Ovary (tissue), 7 donors: ENCODE measurements at regions not wholly inside any gene's neighbourhood (a gene's known extent, or its start where the extent isn't known, plus 50 kb on each side); places are given as distances from the start of the nearest gene placed in this dataset.

Experiments
- DNase-seq, 5 donors: peaks; one replicate each; pipeline ENCODE4 v3.0.0-alpha.2; 2019 to 2020
- H3K27ac ChIP-seq, 2 donors: fragments of 200-600 bp; one replicate each; pipeline versions ENCODE4 v1.5.1 to v1.8.0; 2019 to 2022
- H3K27me3 ChIP-seq: fragments of 200-600 bp; one replicate; pipeline ENCODE4 v1.8.0; 2022
- H3K36me3 ChIP-seq: fragments of 200-600 bp; sonication (generic); one replicate; pipeline ENCODE4 v1.5.1; 2019
- H3K4me1 ChIP-seq: one replicate; pipeline ENCODE4 v1.8.1; 2013; ENCODE audit warnings: mild to moderate bottlenecking, moderate library complexity; ENCODE audit not compliant: insufficient read depth
- H3K4me3 ChIP-seq: fragments of 200-600 bp; sonication (generic); one replicate; pipeline ENCODE4 v1.5.1; 2017
- H3K9me3 ChIP-seq, 2 donors: fragments of 200-600 bp in 1 of 2; sonication (generic) in 1 of 2; one replicate each; pipeline versions ENCODE4 v1.5.1 to v1.8.1; 2013 to 2019; ENCODE audit warnings: mild to moderate bottlenecking in 1 of 2, moderate library complexity in 1 of 2
- EP300 ChIP-seq: sonication (generic); formaldehyde crosslinking; IDR thresholded peaks from one replicate; pipeline ENCODE4 v1.6.1; 2017; ENCODE audit warnings: antibody characterized with exemption
- POLR2A ChIP-seq: fragments of 450-650 bp; IDR thresholded peaks from one replicate; pipeline ENCODE4 v1.6.1; 2017; ENCODE audit warnings: antibody characterized with exemption, mild to moderate bottlenecking, moderate library complexity
- WGBS, 3 donors: extraction: QIAGEN DNeasy Blood & Tissue Kit in 1 of 3; methylation state at CpG; one replicate each; pipeline versions ENCODE4 v1.1.5 to v1.1.7; 2013 to 2017; 5-methylcytosine and 5-hydroxymethylcytosine counted together
- intact Hi-C, 4 donors: fragments of 100-400 bp; cut with DNase I; formaldehyde crosslinking; loops; one replicate each; pipeline versions ENCODE4 v1.11.0 to v1.15.1; 2022 to 2023
- TF ChIP-seq, protein P1 (sequence below), 3 donors: fragments of 450-650 bp in 2 of 3; fragments of 200-600 bp in 1 of 3; IDR thresholded peaks; one replicate each; pipeline versions ENCODE4 v1.5.1 to v1.8.0; 2016 to 2022; ENCODE audit warnings: antibody characterized with exemption in 3 of 3, mild to moderate bottlenecking in 1 of 3
- donor health status: DM: no; HTN: no; CAD: no; lungs with moderate emphysema.
- donor health status: DM: no; HTN: no; CAD: no.
- donor health status: Bipolar disorder and iron deficiency.
- donor health status: DM: no; HTN: no; CAD: no.
- donor health status: DM: yes; HTN: yes; CAD: no.

DNA sequence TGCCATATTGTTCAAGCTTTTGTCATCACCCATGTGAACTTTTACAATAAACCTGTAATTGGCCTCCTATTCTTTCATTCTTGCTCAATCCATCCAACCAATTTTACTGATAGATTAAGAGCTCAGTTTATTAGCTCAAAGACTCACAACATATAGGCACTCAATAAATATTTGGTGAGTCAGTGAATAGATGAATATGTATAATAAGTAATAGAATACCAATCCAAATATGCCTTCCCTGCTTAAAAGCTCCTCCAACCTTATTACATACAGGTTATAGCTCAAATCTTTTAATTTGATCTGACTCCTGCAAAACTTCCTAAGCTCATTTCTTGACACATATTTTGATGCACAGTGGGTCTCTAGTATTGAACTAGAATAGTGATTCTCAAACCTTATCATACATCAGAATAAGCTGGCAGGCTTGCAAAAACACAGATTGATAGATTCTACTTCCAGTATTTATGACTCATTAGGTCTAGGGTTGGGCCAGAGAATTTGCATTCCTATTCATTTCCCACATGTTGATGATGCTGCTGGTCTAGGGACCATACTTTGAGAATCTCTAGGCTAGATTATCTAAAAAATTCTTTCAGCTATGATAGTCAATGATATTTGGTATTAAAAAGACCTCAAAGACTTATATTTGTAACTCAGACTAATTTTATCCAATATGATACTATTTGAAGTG lies 114.4 kb downstream of the PCTP start:
- intact Hi-C loops: no loop called here
- H3K27me3 ChIP-seq: no peaks in the 10 kb centered on the region

DNA sequence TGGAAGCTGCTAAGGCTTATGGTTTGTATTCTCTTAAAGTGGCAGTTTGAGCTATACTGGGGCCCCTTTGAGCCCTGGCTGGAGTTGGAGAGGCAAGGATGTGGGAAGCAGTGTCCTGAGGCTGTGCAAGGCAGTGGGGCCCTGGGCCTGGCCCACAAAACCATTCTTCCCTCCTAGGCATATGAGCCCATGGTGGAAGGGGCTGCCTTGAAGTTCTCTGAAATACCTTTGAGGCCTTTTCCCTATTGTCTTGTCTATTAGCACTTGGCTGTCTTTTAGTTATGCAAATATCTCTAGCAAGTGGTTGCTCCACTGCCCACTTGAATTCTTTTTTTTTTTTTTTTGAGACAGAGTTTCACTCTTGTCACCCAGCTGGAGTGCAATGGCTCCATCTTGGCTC lies 119.2 kb downstream of the PCTP start:
- TF ChIP-seq POLR2A (no peak), EP300 (no peak)
- TF ChIP-seq, protein P1, sequence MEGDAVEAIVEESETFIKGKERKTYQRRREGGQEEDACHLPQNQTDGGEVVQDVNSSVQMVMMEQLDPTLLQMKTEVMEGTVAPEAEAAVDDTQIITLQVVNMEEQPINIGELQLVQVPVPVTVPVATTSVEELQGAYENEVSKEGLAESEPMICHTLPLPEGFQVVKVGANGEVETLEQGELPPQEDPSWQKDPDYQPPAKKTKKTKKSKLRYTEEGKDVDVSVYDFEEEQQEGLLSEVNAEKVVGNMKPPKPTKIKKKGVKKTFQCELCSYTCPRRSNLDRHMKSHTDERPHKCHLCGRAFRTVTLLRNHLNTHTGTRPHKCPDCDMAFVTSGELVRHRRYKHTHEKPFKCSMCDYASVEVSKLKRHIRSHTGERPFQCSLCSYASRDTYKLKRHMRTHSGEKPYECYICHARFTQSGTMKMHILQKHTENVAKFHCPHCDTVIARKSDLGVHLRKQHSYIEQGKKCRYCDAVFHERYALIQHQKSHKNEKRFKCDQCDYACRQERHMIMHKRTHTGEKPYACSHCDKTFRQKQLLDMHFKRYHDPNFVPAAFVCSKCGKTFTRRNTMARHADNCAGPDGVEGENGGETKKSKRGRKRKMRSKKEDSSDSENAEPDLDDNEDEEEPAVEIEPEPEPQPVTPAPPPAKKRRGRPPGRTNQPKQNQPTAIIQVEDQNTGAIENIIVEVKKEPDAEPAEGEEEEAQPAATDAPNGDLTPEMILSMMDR (IDR thresholded peaks at IDR 0.05): no peak
- Histone ChIP-seq H3K27me3 (no peaks in the 10 kb centered on the region), H3K4me3 (no peak overlapping the region), H3K9me3 (no peaks in the 10 kb centered on the region), H3K36me3 (no peaks in the 10 kb centered on the region), H3K27ac (no peak overlapping the region), H3K4me1 (no peaks in the 10 kb centered on the region)
- no peak for DNase-seq
- intact Hi-C loops: no loop called here

More for the DNA sequence above, 114.4 kb downstream of the PCTP start:
- DNase-seq: no peak
- H3K27ac ChIP-seq: no peak overlapping the region
- H3K36me3 ChIP-seq: no peaks in the 10 kb centered on the region
- TF ChIP-seq POLR2A (no peak), EP300 (no peak)
- TF ChIP-seq, protein P1 (IDR thresholded peaks at IDR 0.05): no peak
- H3K4me1 ChIP-seq: no peaks in the 10 kb centered on the region
- no peak overlapping the region for H3K4me3 ChIP-seq
- H3K9me3 ChIP-seq: no peaks in the 10 kb centered on the region

DNA sequence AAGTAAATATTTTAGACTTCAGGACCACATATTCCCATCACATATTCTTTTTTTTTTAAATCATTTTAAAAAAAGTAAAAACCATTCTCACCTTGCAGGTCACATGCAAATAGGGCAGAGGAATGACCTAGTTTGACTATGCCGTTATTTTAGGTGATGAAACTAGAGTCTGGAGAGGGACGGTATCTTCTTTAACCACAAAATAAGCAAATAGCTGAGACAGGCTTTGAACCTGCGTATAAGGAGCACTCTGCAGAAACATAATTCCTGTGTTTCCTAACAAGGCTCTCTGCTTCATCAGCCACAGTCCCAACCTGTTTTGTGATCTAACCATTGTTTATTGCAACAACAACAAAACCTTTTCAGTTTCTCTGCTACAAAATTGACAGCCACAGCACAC lies 121.5 kb downstream of the PCTP start:
- 67 to 79% (median 76%) methylated on average over 3 of the region's 3 CpGs for WGBS, 3 donors
- DNase-seq: no peak
- no peak overlapping the region for H3K4me3 ChIP-seq
- no peak overlapping the region for H3K27ac ChIP-seq
- intact Hi-C loops: no loop called here
- no peaks in the 10 kb centered on the region for H3K36me3 ChIP-seq
- H3K9me3 ChIP-seq: no peaks in the 10 kb centered on the region
- no peaks in the 10 kb centered on the region for H3K4me1 ChIP-seq
- TF ChIP-seq EP300 (no peak), POLR2A (no peak)
- TF ChIP-seq, protein P1 (IDR thresholded peaks at IDR 0.05): no peak
- no peaks in the 10 kb centered on the region for H3K27me3 ChIP-seq

DNA sequence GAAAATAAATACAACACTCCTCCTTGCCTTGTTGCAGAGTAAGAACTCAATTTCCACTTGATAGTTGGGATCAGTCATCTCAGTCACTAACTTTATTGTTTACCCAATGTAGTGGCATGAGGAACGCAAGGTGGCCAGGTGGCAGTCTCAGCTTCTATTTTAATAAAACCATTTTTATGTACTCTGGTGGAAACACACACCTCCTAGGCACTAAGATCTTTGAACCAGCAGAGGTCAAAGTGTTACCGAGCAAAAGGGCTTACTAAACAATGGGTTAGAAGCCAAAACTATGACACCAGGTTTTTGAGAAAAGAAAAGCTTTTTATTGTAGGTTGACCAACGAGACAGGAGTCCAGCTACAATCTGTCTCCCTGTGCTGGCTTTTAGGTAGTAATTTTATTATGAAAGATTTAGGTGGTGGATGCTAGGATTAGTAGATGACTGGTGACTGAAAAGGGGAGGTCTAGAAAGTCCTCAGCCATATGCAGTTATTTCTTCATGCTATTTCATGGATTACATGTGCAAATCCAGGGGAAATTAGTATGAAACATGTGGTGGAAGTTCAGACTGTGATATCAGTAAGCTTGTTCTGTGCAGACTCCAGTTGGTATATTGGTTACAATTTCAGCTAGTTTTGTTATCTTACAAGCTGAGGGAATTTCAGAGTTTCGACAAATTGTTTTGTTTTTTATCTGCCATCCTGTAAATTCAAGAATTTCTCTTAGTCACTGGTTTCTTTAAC lies 122.3 kb downstream of the PCTP start:
- Histone ChIP-seq H3K4me1 (no peaks in the 10 kb centered on the region), H3K4me3 (no peak overlapping the region), H3K27ac (no peak overlapping the region), H3K9me3 (no peaks in the 10 kb centered on the region), H3K36me3 (no peaks in the 10 kb centered on the region), H3K27me3 (no peaks in the 10 kb centered on the region)
- intact Hi-C loops: no loop called here
- no peak for DNase-seq
- TF ChIP-seq, protein P1 (IDR thresholded peaks at IDR 0.05): no peak
- no peak for TF ChIP-seq POLR2A
- TF ChIP-seq EP300: no peak
- WGBS, 3 donors: 51 to 57% (median 54%) methylated on average over 4 of the region's 4 CpGs
